Activated T-helper 17 cell treated with anti-CD3 and anti-CD28 coated beads, Interleukin-2, amount 50 U/mL, for 72 hours (primary cell): ENCODE measurements at regions not wholly inside any gene's neighbourhood (a gene's known extent, or its start where the extent isn't known, plus 50 kb on each side); places are given as distances from the start of the nearest gene placed in this dataset.

ENCODE experiments used
- ATAC-seq: fragments of 150-1000 bp; cut with Tn5 transposase; replicated peaks from 2 replicates; pipeline ENCODE4 v1.10.0; 2021; ENCODE audit warnings: mild to moderate bottlenecking, moderate library complexity
- H3K27ac Mint-ChIP-seq: one replicate; pipeline ENCODE4 v1.8.0; 2022; ENCODE audit warnings: mixed read lengths
- H3K27me3 Mint-ChIP-seq: one replicate; pipeline ENCODE4 v1.8.0; 2022; ENCODE audit warnings: mixed read lengths
- H3K36me3 Mint-ChIP-seq: one replicate; pipeline ENCODE4 v1.8.0; 2022; ENCODE audit warnings: low read depth, mild to moderate bottlenecking, mixed read lengths
- H3K4me1 Mint-ChIP-seq: one replicate; pipeline ENCODE4 v1.8.0; 2022; ENCODE audit warnings: mixed read lengths
- H3K4me3 Mint-ChIP-seq: one replicate; pipeline ENCODE4 v1.8.0; 2022; ENCODE audit warnings: mild to moderate bottlenecking, mixed read lengths
- H3K9me3 Mint-ChIP-seq: one replicate; pipeline ENCODE4 v1.8.0; 2022; ENCODE audit warnings: mixed read lengths

DNA sequence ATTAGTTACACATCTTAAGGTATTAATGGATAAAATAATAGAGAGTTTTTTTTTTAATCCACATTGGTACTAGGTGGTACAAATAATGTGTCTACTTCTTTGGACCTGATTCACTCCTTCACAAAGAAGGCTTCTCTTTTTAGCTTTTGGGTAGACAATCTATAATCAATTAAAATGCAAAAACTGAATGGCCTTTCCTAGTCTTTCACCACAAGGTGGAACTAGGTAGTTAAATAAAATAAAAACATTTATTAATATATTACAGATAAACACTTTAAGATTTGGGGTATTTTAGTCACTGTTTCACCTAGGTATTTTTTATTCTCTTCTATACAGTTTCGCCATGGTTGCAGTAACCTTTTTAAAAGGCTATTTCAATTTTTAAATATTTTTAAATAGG, 68.3 kb upstream of the DST start:
- Mint-ChIP-seq H3K4me1 (no peaks in the 10 kb centered on the region), H3K27me3 (no peaks in the 10 kb centered on the region), H3K4me3 (no peak overlapping the region), H3K9me3 (no peaks in the 10 kb centered on the region), H3K36me3 (no peaks in the 10 kb centered on the region), H3K27ac (no peak overlapping the region)
- ATAC-seq = no peak

GRCh38 chr6:56709650-56710049, 67.0 kb upstream of the DST start:
- no peaks in the 10 kb centered on the region for H3K27me3 Mint-ChIP-seq

GRCh38 chr6:56708810-56709597, 66.3 kb upstream of the DST start:
- H3K9me3 Mint-ChIP-seq = no peaks in the 10 kb centered on the region
- no peaks in the 10 kb centered on the region for H3K36me3 Mint-ChIP-seq
- ATAC-seq = peak; percentile 19
- H3K27ac Mint-ChIP-seq = no peak overlapping the region
- H3K4me1 Mint-ChIP-seq = no peaks in the 10 kb centered on the region
- H3K27me3 Mint-ChIP-seq = no peaks in the 10 kb centered on the region
- H3K4me3 Mint-ChIP-seq = no peak overlapping the region

More at GRCh38 chr6:56709650-56710049, 67.0 kb upstream of the DST start:
- no peak overlapping the region for H3K4me3 Mint-ChIP-seq
- ATAC-seq = no peak
- H3K36me3 Mint-ChIP-seq = no peaks in the 10 kb centered on the region
- H3K27ac Mint-ChIP-seq = no peak overlapping the region
- H3K9me3 Mint-ChIP-seq = no peaks in the 10 kb centered on the region
- H3K4me1 Mint-ChIP-seq = no peaks in the 10 kb centered on the region

DNA sequence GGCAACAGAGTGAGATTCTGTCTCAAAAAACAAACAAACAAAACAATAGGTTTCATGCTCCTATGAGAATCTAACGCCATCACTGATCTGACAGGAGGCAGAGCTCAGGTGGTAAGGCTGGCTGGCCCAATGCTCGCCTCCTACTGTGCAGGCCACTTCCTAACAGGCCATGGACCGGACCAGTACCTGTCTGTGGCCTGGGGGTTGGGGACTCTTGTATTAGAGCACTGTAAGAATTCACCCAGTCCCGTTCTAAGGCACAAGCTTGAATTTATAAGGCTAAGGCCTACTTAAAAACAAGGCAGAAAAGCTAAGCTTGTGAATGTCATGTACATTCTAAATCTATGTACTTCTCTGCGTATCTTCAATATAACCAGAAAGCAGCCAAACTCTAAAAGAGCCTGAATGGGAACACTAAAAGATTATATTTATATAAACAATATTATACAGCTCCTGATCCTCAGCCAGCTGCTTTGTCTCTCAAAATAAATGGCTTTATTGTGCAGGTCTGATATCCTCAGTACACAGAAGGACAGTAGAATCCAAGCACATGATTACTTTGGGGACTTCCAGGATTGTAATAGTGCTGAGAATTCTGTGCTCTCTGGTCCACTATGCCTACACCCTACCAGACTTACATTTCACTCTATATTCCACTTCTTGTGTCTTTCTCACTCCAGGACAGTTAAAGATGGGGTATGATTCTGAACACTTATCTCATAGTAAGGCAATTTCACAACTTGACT, 64.5 kb upstream of the DST start:
- no peaks in the 10 kb centered on the region for H3K4me1 Mint-ChIP-seq

GRCh38 chr6:56699066-56699654, 56.5 kb upstream of the DST start:
- H3K27me3 Mint-ChIP-seq = peaks cover 3% of the 10 kb centered on the region
- ATAC-seq = no peak
- H3K4me3 Mint-ChIP-seq = no peak overlapping the region
- H3K4me1 Mint-ChIP-seq = no peaks in the 10 kb centered on the region
- no peaks in the 10 kb centered on the region for H3K36me3 Mint-ChIP-seq
- no peak overlapping the region for H3K27ac Mint-ChIP-seq
- H3K9me3 Mint-ChIP-seq = no peaks in the 10 kb centered on the region

More for the DNA sequence above, 64.5 kb upstream of the DST start:
- Mint-ChIP-seq H3K4me3 (no peak overlapping the region), H3K27ac (no peak overlapping the region), H3K9me3 (no peaks in the 10 kb centered on the region), H3K27me3 (no peaks in the 10 kb centered on the region), H3K36me3 (no peaks in the 10 kb centered on the region)
- no peak for ATAC-seq

DNA sequence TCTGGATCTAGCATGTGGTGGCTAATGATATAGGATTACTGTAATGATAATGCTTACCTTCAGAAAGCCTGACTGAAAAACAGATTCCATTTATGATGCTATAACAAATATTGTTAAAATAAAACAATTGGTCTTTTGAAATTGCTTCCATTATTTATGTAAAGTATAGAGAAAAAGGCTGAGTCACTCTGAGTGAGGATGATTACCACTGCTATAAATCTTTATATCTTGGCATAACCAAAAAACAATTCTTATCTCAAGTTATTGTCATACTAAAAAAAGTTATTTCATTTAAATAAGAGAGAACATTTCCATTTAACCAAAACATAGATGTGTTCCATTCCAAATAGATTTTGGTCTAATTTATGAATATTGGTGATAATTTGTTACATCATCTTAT, 53.0 kb upstream of the DST start:
- Mint-ChIP-seq H3K9me3 (no peaks in the 10 kb centered on the region), H3K27ac (no peak overlapping the region), H3K36me3 (no peaks in the 10 kb centered on the region), H3K4me1 (no peaks in the 10 kb centered on the region), H3K4me3 (no peak overlapping the region), H3K27me3 (peaks cover 3% of the 10 kb centered on the region)
- no peak for ATAC-seq

GRCh38 chr6:56694002-56694401, 51.3 kb upstream of the DST start:
- Mint-ChIP-seq H3K27me3 (peaks cover 3% of the 10 kb centered on the region), H3K9me3 (no peaks in the 10 kb centered on the region), H3K4me1 (no peaks in the 10 kb centered on the region), H3K4me3 (no peak overlapping the region), H3K27ac (no peak overlapping the region), H3K36me3 (no peaks in the 10 kb centered on the region)
- no peak for ATAC-seq

DNA sequence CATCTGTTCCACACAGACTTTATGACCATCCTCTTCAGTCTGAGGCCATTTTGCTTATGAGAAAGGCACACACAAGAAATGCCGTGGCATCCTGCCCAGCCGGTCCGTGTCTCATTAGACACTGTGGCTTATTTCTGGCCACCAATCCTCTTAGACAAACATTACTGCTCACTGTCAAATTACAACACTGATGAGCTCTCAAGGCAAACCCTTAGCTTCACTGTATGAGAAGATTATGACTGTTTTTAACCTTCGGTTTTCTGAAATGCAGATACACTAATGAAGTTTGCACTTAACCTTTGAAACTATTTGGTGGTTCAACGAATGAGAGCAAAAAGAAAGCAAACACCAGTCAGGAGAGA, 50.5 kb upstream of the DST start:
- Mint-ChIP-seq H3K9me3 (no peaks in the 10 kb centered on the region), H3K4me1 (no peaks in the 10 kb centered on the region), H3K27me3 (peaks cover 3% of the 10 kb centered on the region), H3K36me3 (no peaks in the 10 kb centered on the region), H3K4me3 (no peak overlapping the region), H3K27ac (no peak overlapping the region)
- ATAC-seq = no peak

GRCh38 chr6:56692523-56693245, 50.0 kb upstream of the DST start:
- Mint-ChIP-seq H3K36me3 (no peaks in the 10 kb centered on the region), H3K4me1 (no peaks in the 10 kb centered on the region)
- no peak for ATAC-seq

More at GRCh38 chr6:56692523-56693245, 50.0 kb upstream of the DST start:
- peaks cover 3% of the 10 kb centered on the region for H3K27me3 Mint-ChIP-seq
- H3K27ac Mint-ChIP-seq = no peak overlapping the region
- H3K4me3 Mint-ChIP-seq = no peak overlapping the region
- no peaks in the 10 kb centered on the region for H3K9me3 Mint-ChIP-seq
